VCaP (cell line): ENCODE measurements at regions not wholly inside any gene's neighbourhood (a gene's known extent, or its start where the extent isn't known, plus 50 kb on each side); places are given as distances from the start of the nearest gene placed in this dataset.

ENCODE experiments used
- H3K27ac ChIP-seq: fragments of 450-650 bp; 2 replicates; pipeline ENCODE4 v1.5.1; 2017
- TF ChIP-seq, protein P1 (sequence below): fragments of 450-650 bp; conservative IDR thresholded peaks from 2 replicates; pipeline ENCODE4 v1.5.1; 2017; ENCODE audit warnings: mild to moderate bottlenecking, moderate library complexity

DNA sequence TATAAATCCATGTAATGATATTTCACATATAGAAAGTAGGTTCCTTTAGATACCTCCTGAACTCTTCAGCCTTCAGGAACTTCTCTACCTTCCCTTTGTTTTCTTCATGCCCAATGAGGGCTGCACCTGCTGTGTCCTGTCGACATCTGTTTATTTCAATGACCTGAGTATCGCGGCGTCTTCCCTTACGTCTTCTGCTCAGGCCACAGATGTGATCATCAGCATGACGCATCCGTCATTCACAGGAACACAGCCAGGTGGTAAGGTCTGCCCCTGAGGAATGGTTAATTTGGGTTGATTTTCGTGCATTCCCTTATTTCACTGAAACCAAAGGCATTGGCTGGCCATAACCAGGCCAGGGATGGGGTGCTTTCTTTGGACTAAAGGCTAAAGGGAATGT lies 217.1 kb downstream of the MED10 start:
- no peak overlapping the region for H3K27ac ChIP-seq
- TF ChIP-seq, protein P1, sequence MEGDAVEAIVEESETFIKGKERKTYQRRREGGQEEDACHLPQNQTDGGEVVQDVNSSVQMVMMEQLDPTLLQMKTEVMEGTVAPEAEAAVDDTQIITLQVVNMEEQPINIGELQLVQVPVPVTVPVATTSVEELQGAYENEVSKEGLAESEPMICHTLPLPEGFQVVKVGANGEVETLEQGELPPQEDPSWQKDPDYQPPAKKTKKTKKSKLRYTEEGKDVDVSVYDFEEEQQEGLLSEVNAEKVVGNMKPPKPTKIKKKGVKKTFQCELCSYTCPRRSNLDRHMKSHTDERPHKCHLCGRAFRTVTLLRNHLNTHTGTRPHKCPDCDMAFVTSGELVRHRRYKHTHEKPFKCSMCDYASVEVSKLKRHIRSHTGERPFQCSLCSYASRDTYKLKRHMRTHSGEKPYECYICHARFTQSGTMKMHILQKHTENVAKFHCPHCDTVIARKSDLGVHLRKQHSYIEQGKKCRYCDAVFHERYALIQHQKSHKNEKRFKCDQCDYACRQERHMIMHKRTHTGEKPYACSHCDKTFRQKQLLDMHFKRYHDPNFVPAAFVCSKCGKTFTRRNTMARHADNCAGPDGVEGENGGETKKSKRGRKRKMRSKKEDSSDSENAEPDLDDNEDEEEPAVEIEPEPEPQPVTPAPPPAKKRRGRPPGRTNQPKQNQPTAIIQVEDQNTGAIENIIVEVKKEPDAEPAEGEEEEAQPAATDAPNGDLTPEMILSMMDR, result no peak

GRCh38 chr5:6159832-6160430 lies 218.4 kb downstream of the MED10 start:
- H3K27ac ChIP-seq, result no peak overlapping the region
- TF ChIP-seq, protein P1, result no peak

DNA sequence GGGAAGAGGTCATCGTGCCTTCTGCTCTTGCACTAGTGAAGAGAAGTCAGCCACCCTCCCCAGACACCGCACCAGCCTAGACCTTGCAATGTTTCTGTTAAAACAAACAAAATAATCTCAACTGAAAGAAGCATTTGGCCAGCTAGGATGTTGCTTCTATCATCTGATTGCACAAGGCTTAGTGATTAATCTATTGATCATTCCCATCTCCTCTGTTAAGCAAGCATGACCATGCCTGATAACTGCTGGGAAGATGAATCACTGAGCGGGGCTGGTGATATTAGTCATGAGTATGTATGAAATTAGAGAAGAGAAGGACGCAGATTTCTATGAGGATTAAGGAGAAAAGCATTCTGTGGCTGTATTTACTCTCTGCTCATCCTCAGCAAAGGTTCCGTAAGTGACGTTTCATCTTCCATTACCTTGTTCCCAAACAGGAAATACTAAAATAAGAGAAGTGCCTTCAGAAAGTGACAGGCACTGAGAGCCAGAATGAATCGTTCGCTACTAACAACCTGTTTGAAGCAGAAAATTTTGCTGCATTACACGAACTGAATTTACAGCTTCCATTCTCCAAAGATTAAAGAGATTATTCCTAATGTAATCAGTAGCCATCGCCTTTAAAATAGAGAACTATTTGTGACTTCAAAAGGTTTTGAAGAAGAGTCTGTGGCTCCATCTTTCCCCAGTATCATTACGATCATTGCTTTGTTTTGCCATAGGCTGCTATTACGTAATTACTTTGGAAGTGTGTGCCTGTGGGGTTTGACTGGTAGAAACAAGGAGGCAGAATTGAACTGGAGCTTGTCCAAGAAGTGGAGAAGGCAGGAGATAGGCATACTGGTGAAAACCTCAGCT lies 219.1 kb downstream of the MED10 start:
- H3K27ac ChIP-seq, result no peak overlapping the region
- TF ChIP-seq, protein P1, result no peak

DNA sequence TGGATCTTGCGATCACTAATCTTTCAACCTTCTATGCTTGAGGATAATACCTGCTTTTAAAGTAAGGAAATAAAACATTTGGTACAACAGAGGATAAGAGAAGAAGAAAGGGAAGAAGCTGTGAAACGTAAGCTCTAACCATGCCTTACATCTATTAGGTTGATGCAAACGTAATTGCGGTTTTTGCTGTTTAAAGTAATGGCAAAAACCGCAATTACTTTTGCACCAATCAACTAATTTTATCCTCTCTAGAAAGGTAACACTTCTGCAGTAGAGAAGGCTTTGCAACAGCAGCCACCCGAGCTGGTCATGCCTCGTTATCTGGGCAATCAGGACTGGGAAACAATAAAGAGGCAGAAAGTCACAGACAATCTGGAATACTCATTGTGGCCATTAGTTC lies 224.1 kb downstream of the MED10 start:
- no peak overlapping the region for H3K27ac ChIP-seq
- TF ChIP-seq, protein P1, result no peak

- no peak overlapping the region for H3K27ac ChIP-seq
- TF ChIP-seq, protein P1, result no peak
Measured at GRCh38 chr5:6146271-6146670, 232.1 kb downstream of the MED10 start.

GRCh38 chr5:6145616-6146237 lies 232.6 kb downstream of the MED10 start:
- no peak overlapping the region for H3K27ac ChIP-seq
- TF ChIP-seq, protein P1, result no peak

DNA sequence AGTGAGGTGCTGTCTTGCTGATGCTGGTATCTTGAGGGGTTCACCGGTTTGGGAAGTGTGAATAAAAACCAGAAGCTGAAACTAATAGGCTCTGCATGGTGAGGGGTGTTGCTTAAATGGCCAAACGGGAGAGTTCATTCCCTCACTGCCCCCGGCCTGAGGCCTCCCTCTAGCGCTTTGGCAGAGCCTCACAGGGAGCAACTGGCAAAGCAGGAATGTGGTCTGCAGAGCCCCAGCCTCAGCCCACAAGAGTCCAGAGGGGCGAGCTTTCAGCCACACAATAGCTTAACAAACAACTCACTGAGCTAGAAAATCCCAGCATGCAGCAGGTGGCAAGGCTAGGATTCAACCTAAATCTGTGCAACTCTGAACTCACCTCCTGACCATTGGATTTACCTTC lies 234.8 kb downstream of the MED10 start:
- TF ChIP-seq, protein P1, result no peak
- H3K27ac ChIP-seq, result no peak overlapping the region
